HG03196 (cell line): ENCODE measurements at regions not wholly inside any gene's neighbourhood (a gene's known extent, or its start where the extent isn't known, plus 50 kb on each side); places are given as distances from the start of the nearest gene placed in this dataset.

ENCODE experiments used
- ATAC-seq: cut with Tn5 transposase; IDR thresholded peaks from one replicate; pipeline ENCODE4 v1.9.1; 2021; ENCODE audit not compliant: unreplicated experiment

DNA sequence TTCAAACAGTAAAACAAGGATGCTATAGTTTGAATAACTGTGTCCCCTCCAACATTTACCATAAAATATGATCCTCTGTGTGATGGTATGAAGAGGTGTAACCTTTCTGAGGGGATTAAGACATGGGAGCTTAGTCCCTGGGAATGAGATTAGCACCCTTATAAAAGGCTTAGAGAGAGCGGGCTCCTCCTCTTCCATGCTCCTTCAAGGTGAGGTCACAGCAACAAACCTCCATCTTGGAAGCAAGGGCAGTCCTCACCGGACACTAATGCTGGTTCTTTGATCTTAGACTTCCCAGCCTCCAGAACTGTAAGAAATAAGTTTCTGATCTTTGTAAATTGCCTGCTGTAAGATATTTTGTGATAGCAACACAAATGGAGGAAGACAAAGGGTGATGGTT, 700.3 kb downstream of the TMEM182 start:
- ATAC-seq: no peak

DNA sequence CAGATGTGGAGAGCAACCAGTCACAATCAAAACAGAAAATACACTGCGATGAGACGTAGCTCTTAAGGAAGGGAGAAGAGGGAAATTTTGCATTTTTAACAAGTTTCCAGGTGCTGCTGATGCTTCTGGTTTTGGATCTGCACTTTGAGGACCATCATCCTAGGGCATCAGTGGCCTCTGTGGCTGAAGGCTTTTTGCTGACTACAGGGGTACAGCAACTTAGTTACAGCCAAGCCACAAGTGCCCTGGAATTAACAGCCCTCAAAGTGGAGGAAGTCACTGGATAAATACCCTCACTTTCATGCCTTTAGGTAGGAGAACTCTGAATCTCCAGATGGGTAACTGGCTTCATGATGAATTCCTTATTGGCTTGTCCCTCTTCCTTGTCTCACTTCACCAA, 700.9 kb downstream of the TMEM182 start:
- no peak for ATAC-seq

DNA sequence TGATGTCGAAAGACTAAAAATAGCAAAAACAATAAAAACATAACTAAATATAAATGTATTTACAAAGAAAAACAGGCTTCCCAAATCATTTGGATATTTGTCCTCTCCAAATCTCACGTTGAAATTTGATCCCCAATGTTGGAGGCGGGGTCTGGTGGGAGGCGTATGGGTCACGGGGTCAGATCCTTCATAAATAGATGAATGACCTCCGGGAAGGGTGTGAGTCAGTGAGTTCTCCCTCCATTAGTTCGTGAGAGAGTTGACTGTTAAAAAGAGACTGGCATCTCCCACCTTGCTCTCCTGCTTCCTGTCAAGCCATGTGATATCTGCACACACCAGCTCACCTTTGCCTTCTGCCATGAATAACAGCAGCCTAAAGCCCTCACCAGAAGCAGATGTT, 703.0 kb downstream of the TMEM182 start:
- no peak for ATAC-seq

DNA sequence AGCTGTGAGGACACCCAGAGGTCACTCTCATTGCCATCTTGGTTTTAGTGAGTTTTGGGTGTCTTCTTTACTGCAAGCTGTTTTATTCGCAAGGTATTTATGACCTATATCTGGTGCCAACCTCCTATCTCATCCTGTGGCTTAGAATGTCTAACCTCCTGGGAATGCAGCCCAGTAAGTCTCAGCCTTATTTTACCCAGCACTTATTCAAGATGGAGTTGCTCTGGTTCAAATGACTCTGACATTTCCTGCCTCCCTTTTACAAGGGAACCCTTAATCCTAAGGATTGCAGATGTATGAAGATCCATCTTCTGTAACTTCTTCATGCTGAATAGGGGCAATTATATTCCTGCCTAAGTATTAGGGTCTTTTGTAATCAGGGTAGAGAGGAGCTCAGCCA, 708.0 kb downstream of the TMEM182 start:
- ATAC-seq: no peak

DNA sequence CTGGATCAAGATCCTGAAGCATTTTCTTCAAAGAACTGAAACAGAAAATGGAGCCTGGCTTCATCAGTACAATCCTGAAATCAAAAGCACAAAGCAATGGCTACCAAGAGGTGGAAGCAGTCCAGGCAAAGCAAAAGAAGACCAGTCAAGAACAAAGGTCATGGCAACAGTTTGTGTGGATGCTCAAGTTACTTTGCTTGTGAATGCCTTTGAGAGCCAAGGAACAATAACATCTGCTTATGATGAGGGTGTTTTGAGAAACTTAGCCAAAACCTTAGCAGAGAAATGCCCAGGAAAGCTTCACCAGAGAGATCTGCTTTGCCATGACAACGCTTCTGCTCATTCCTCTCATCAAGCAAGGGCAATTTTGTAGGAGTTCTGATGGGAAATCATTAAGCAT, 723.1 kb downstream of the TMEM182 start:
- ATAC-seq: no peak

DNA sequence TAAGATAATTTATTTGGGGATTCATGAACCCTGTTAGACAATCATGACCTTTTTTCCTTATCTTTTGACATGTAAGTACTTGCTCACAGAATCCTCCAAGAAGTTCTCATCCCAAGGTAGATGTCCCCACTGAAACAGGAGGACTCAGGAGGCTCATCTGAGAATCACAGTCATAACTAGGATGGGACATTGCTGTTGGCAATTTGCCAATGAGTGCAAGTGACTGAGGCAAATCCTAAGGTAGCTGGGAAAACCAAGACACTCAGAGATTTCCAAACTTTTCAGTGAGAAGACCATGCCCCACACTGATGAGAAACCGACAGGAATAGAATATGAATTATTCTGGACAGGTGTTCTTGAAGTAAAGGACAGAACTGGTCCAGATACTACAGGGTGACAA, 735.0 kb downstream of the TMEM182 start:
- no peak for ATAC-seq

DNA sequence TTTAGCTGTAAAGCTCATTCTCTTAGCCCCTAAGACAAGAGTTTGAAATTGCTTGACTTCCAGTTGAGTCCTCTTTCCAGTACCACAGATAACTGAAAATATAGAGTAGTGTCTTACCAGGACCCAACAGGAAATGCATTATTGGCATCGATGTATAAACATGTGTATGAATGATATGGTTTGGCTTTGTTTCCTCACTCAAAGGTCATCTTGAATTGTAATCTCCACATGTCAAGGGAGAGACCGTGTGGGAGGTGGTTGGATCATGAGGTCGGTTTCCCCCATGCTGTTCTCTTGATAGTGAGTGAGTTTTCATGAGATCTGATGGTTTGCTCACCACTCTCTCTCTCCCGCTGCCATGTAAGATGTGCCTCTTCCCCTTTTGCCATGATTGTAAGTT, 745.0 kb downstream of the TMEM182 start:
- ATAC-seq: no peak

DNA sequence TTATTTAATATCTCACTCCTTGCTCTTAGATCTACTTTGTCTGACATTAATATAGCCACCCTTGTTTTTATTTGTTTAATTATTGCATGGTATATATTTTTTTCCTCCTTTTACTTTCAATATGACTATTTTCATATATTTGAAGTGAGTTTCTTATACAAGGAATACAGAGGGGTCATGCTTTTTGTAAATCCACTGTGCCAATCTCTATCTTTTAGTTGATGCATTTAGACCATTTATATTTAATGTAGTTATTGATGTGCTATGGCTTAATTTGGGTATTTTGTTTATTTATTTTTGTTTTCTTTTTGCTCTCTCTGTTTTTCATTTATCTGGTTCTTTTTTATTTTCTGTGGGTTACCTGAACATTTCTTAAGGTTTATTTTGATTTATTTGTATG, 750.6 kb downstream of the TMEM182 start:
- no peak for ATAC-seq

DNA sequence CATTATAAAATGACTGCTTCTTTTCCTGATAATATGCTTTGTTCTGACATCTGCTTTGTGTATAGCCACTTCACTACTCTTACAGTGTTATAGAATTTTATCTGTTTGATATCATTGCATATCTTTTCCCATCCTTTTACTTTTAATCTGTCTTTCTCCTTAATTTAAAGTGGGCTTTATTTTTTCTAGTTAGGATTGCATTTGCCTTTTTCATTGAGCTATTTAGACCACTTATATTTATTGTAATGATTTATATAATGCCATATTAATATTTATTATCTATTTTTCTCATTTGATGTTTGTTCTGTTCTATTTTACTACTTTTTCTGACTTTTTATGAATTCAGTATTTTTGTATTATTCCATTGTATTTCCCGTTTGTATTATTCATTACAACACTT, 758.7 kb downstream of the TMEM182 start:
- no peak for ATAC-seq

DNA sequence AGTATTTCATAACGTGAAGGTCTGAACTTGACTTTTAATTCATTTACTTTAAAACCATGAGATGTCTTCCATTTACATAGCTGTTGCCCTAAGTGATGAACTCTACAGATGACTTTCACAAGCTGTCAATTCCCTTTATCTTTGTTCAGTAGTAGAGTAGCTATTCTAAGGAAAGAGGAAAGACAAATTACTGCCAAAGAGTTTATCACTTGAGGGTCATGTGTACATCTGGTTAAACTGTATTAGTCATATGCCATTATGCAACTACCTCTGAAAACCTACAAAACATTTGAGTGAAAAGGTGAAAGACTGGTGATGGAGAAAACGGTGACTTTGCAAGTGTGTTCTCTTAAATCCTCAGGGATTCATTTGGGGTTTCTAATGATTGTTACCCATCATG, 763.9 kb downstream of the TMEM182 start:
- ATAC-seq: no peak

DNA sequence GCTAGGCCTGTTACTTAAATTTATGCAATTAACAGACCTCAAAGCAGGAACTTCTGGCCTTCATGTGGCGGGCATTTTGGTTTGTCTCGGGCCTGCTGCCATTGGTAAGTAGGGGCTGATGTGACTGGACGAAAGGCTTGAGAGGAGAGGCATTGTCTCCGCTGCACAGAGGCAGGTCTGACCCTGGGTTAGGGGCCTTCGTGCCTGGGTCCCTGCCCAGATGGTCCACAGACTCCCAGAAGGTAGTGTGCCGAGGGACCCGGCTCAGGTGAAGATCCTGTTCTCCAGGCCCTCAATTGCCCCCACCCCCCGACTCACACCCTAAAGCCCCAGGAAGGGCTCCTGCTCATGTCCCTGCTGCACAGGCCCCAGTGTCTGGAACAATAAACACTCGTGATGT, 764.9 kb downstream of the TMEM182 start:
- ATAC-seq: no peak

DNA sequence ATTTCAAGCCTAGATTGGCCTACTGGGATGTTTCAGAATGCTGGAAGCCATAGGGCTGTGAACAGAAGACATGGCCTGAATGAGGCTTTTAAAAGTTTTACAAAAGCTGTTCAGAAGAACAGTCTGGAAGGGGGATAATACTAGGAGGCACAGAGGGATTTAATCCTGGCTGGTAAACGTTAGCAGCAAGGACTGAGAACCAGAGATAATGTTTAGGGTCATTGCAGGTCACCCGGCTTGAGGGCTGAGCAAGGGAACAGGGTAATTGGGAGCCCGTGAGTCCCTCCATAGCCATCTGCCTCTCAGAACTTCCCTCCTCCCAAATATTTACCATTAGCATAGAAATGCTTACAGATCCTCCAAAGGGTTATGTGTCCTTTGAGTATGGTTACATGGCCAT, 765.4 kb downstream of the TMEM182 start:
- ATAC-seq: no peak

DNA sequence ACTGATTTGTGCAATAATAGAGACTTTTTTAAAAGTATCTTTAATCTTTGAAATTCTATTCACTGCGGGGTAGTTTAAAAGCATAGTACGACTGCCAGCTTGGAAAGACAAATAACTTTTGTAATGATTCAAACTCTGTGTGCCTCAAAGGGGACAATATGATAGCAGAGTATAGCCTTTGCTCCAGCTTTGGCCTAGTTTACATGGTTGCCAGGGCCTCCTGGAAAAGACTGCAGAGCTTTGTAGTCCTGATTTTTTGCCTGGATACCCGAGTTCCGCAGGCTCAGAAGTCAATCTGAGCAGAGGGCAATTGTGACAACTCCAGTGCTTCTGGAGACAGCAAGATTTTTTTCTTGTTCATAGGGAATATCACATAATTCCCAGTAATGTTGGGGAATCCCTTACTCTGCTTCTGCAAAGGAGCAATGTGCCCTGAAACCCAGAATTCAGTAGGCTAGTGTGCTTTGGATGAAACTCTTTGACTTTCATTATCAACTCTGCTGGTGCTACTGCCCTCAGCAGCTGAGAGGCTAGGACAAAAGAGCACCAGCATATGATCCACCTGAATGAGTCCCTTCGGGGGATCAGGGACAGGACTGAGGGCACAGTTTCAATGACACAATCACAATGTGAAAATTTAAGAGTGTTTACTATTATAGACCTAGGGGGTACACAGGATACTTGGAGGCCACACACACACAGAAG, 768.1 kb downstream of the TMEM182 start:
- no peak for ATAC-seq

DNA sequence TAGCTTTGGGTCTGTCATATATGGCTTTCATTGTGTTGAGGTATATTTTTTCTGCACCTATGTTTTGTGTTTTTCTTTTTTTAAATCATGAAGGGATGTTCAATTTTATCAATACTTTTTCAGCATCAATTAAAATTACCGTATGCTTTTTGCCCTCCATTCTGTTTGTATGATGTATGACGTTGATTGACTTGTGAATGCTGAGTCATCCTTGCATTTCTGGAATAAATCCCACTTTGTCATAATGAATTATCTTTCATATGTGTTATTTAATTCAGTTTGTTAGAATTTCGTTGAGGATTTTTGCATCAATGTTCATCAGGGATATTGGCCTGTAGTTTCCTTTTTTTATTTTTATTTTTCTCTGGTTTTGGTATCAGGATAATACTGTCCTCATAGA, 790.9 kb downstream of the TMEM182 start:
- ATAC-seq: no peak

DNA sequence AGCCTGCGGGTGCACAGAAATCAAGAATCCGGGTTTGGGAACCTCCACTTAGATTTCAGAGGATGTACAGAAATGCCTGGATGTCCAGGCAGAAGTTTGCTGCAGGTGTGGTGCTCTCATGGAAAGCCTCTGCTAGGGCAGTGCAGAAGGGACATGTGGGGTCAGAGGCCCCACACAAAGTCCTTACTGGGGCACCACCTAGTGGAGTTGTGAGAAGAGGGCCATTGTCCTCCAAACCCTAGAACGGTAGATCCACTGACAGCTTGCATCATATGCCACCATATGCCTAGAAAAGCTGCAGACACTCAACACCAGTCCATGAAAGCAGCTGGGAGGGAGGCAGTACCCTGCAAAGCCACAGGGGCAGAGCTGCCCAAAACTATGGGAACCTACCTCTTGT, 833.0 kb downstream of the TMEM182 start:
- ATAC-seq: no peak

DNA sequence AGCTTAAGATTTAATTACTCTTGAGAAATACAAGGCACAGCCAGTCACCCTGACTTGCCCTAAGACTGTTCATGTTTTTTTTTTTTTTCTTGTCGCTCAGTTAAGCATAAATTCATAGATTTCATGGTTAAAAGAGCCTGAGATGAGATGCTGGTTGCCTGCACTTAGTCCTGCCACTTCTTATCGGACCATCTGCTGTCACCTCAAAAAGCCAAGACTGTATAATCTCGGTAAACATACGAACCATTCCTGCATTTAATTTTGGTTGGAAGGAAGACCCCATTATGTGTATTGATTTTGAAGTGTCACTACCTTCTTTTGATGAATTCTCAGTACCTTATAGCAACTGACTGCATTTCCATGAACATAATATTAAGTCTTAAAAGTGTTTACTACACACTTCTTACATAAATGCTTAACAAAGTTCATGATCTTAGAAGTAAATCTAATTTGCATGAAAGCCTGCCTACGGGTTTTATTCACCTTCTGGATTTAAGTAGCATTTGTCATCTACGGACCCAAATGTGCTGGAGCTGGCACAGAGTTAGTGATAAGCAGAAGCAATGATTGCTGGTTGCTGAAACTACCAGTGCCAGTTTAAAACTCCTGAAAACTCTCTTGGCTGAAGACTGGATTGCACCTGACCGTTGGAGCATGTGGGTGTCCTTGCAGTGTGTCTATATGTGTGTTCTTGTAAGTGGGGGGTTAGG, 843.4 kb downstream of the TMEM182 start:
- ATAC-seq: no peak

DNA sequence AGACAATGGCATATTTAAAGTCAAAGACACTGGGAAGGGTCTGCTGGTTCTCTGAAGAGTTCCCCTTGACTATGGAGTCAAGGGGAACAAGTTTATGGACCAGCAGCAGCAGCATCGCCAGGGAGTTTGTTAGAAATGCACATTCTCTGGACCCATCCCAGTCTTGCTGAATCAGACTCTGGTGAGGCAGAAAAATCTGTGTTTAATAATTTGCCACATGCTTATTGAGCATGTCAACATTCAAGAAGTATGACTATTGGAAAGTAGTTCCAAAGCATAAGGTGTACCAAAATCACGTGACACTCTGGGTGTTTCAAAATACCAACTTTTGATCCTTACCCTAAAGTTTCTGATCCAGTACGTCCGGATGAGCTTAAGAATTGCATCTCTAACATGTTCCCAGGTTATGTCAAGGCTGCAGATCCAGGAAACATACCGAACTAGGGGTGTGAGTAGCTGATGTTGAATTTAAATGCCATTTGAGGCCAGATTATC, 853.8 kb downstream of the TMEM182 start:
- no peak for ATAC-seq

DNA sequence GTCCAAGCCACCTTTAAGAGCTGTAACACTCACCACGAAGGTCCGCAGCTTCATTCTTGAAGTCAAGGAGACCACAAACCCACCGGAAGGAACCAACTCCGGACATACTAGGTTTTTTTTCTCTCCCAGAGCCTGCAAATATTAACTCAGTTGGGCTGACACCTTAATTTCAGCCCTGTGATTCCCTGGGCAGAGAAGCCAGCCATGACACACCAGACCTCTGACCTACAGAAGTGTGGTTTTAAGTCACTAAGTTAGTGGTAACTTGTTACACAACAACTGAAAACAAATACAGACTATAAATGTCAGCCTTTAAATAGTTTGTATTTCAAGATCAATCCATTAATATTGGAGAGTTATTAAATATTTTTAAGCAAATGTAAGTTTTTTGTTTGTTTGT, 855.1 kb downstream of the TMEM182 start:
- ATAC-seq: no peak

DNA sequence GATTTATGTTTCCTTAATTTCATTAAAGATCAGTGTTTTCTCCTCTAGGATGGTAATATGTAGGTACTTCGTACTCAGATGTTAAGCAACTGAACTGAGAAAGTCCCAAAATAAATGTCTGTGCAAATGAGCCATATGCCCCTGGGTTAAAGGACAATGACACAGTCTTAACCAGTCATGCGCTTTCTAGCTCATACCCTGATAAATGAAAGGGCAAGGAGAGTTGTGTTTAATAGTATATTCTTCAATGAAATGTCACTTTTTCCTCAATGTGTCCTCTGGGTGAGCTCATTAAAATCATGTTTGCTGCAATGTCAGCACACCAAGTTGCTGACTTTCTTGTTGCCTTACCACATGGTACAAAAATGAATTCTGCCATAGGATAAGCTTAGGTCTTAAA, 856.3 kb downstream of the TMEM182 start:
- no peak for ATAC-seq

DNA sequence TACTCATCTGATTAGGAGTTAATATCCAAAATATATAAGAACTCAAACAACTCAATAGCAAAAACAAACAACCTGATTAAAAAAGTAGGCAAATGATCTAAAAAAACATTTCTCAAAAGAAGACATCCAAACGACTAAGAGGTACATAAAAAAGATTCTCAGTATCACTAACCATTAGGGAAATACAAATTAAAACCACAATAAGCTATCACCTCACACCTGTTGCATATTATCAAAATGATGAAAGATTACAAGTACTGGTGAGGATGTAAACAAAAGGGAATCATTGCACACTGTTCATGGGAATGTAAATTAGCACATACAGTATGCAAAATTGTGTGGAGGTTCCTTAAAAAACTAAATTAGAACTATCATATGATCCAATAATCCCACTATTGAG, 865.5 kb downstream of the TMEM182 start:
- ATAC-seq: no peak

DNA sequence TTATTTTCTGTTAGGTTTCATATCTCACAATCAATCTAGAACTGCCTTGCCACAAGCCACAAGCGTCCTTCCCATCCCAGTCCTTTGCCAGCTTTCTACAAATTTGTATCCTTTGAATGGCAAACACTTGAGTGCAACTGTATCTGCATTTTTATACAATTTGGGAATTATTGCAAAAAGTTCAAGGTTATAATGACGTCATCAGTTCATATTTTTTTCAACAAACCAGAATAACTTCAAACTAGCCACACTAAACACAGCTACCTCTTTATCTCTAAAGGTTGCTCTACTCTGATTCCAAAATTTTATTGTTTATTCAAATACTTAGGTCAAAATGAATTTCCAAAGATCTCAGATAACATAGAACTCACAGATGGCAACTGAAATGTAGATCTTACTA, 877.1 kb downstream of the TMEM182 start:
- no peak for ATAC-seq

DNA sequence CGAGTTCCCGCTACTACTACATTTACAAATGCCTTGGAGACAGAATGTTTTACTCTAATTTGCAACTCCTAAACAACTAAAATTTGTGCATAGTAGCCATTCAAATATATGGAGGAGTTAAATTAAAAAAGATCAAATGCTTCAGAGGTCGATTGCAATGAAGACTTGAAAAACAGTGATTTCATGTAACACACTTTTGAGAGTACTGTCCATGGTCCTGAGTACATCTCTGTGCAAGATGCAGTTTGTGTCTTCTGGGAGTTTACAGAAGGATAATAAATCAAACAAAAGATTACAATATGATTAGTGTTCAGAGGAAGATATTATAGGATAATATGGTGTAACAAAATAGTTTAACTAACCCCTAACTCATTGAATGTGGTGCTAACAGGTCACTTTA, 894.7 kb downstream of the TMEM182 start:
- ATAC-seq: no peak

DNA sequence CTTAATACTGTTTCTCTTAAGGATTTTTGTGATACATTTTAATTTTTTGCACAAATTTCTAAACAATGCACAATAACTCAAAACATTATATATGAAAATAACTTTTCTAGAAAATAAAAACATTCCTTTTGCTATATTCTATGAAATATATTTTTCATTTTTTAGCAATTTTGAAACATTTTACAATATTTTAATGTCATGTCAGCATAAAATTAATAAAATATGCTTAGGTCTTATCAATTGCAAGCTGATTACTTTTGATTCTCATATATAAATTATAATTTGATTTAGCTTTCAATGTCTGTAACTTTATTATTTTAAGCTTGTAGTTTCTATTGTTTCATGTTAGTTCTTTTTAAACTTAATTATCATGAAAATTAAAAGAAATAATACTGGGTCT, 898.7 kb downstream of the TMEM182 start:
- ATAC-seq: no peak
